Loucy (cell line): ENCODE measurements at regions not wholly inside any gene's neighbourhood (a gene's known extent, or its start where the extent isn't known, plus 50 kb on each side); places are given as distances from the start of the nearest gene placed in this dataset.
"Not testable (repeated sequence)": the region's sequence is repeated elsewhere in the genome, so short reads cannot be mapped to it uniquely, and the experiment has no call there.

Source experiments
- H2AFZ ChIP-seq: fragments of 200-600 bp; sonication (generic); 2 replicates; pipeline ENCODE4 v1.6.0; 2016; ENCODE audit warnings: antibody characterized with exemption, mild to moderate bottlenecking, low read length, moderate library complexity
- H3F3A ChIP-seq: fragments of 200-600 bp; 2 replicates; pipeline ENCODE4 v1.6.0; 2016; ENCODE audit warnings: antibody characterized with exemption, low read depth, mild to moderate bottlenecking
- H3K27me3 ChIP-seq: fragments of 200-600 bp; sonication (generic); 2 replicates; pipeline ENCODE4 v1.6.1; 2014; ENCODE audit warnings: low read length, mild to moderate bottlenecking; ENCODE audit not compliant: insufficient read depth, poor library complexity, severe bottlenecking
- H3K36me3 ChIP-seq: fragments of 200-600 bp; sonication (generic); 2 replicates; pipeline ENCODE4 v1.6.1; 2016; ENCODE audit warnings: low read length; ENCODE audit not compliant: insufficient read depth
- H3K4me1 ChIP-seq: fragments of 200-600 bp; sonication (generic); 2 replicates; pipeline ENCODE4 v1.5.1; 2014; ENCODE audit warnings: low read length, mild to moderate bottlenecking; ENCODE audit not compliant: insufficient read depth, poor library complexity, severe bottlenecking
- H3K4me2 ChIP-seq: fragments of 200-600 bp; sonication (generic); 2 replicates; pipeline ENCODE4 v1.6.0; 2014; ENCODE audit warnings: antibody characterized with exemption, low read length, low read depth, mild to moderate bottlenecking; ENCODE audit not compliant: poor library complexity, severe bottlenecking
- H3K4me3 ChIP-seq: fragments of 200-600 bp; sonication (generic); 2 replicates; pipeline ENCODE4 v1.5.1; 2014; ENCODE audit warnings: low read length, mild to moderate bottlenecking, mixed read lengths; ENCODE audit not compliant: poor library complexity, severe bottlenecking
- H3K79me2 ChIP-seq: fragments of 200-600 bp; sonication (generic); 2 replicates; pipeline ENCODE4 v1.6.1; 2014; ENCODE audit warnings: low read length; ENCODE audit not compliant: insufficient read depth
- H3K9ac ChIP-seq: fragments of 200-600 bp; sonication (generic); 2 replicates; pipeline ENCODE4 v1.6.0; 2014; ENCODE audit warnings: mild to moderate bottlenecking, low read depth, low read length, moderate library complexity; ENCODE audit not compliant: poor library complexity, severe bottlenecking
- H3K9me2 ChIP-seq: fragments of 200-600 bp; sonication (generic); replicated peaks from 2 replicates; pipeline ENCODE4 v1.6.1; 2016; ENCODE audit warnings: low read depth, low read length, mixed read lengths
- H3K9me3 ChIP-seq: fragments of 200-600 bp; sonication (generic); 2 replicates; pipeline ENCODE4 v1.6.1; 2014; ENCODE audit warnings: mild to moderate bottlenecking, antibody characterized with exemption, low read length, low read depth; ENCODE audit not compliant: insufficient read depth
- H4K20me1 ChIP-seq: fragments of 200-600 bp; sonication (generic); 2 replicates; pipeline ENCODE4 v1.6.0; 2014; ENCODE audit warnings: antibody characterized with exemption, low read length, mild to moderate bottlenecking; ENCODE audit not compliant: insufficient read depth, poor library complexity, severe bottlenecking
- CTCF ChIP-seq: fragments of 200-600 bp; sonication (generic); conservative IDR thresholded peaks from 2 replicates; pipeline ENCODE4 v1.5.1; 2014; ENCODE audit warnings: mild to moderate bottlenecking, antibody characterized with exemption, low read length
- EZH2phosphoT487 ChIP-seq: fragments of 200-600 bp; IDR thresholded peaks from 2 replicates; pipeline ENCODE4 v1.6.1; 2018; ENCODE audit warnings: antibody characterized with exemption, mild to moderate bottlenecking, moderate library complexity, borderline replicate concordance

- Histone ChIP-seq H3K4me2 (no peak overlapping the region), H3K9me3 (no peaks in the 10 kb centered on the region), H3K4me1 (no peaks in the 10 kb centered on the region), H3K9ac (no peak overlapping the region), H3K27me3 (no peaks in the 10 kb centered on the region), H3F3A (no peaks in the 10 kb centered on the region), H3K9me2 (no peaks in the 10 kb centered on the region), H2AFZ (no peak overlapping the region), H4K20me1 (no peaks in the 10 kb centered on the region), H3K79me2 (no peaks in the 10 kb centered on the region), H3K36me3 (no peaks in the 10 kb centered on the region), H3K4me3 (no peak overlapping the region)
- TF ChIP-seq EZH2phosphoT487 (no peak), CTCF (no peak)
Observed at GRCh38 chr2:120514521-120514920, 168.6 kb downstream of the INHBB start.

- H3K36me3 ChIP-seq, H3K9ac ChIP-seq, H3F3A ChIP-seq, H3K27me3 ChIP-seq, H3K4me3 ChIP-seq, H3K9me2 ChIP-seq, H2AFZ ChIP-seq, H3K79me2 ChIP-seq, H3K9me3 ChIP-seq, H3K4me1 ChIP-seq, H4K20me1 ChIP-seq, H3K4me2 ChIP-seq: not testable (repeated sequence)
Observed at GRCh38 chr2:120515066-120515758, 169.3 kb downstream of the INHBB start.

- Histone ChIP-seq H3K4me3 (no peak overlapping the region), H3K36me3 (no peaks in the 10 kb centered on the region), H3F3A (no peaks in the 10 kb centered on the region), H3K9me3 (no peaks in the 10 kb centered on the region), H3K4me2 (no peak overlapping the region), H3K9me2 (no peaks in the 10 kb centered on the region), H3K27me3 (no peaks in the 10 kb centered on the region), H2AFZ (no peak overlapping the region), H3K9ac (no peak overlapping the region), H4K20me1 (no peaks in the 10 kb centered on the region), H3K79me2 (no peaks in the 10 kb centered on the region), H3K4me1 (no peaks in the 10 kb centered on the region)
- no peak for TF ChIP-seq CTCF
- no peak for TF ChIP-seq EZH2phosphoT487
Observed at GRCh38 chr2:120515759-120516678, 170.1 kb downstream of the INHBB start.
